CD14-positive monocyte (primary cell): ENCODE measurements at regions not wholly inside any gene's neighbourhood (a gene's known extent, or its start where the extent isn't known, plus 50 kb on each side); places are given as distances from the start of the nearest gene placed in this dataset.

ENCODE experiments used
- DNase-seq, 3 donors: peaks; one replicate each; pipeline ENCODE4 v3.0.0-alpha.2; 2011 to 2022
- H2AFZ ChIP-seq: 2 replicates; pipeline ENCODE4 v1.6.0; 2012; ENCODE audit warnings: mild to moderate bottlenecking, low read depth, low read length, inconsistent platforms; ENCODE audit not compliant: insufficient read depth, poor library complexity, severe bottlenecking
- H3K27ac ChIP-seq, 2 donors: 1 replicate in 1 of 2; 2 replicates in 1 of 2; pipeline ENCODE4 v1.5.1; 2012 to 2013; ENCODE audit warnings: low read length in 2 of 2, control low read depth in 1 of 2, inconsistent platforms in 1 of 2, low read depth in 1 of 2, mild to moderate bottlenecking in 1 of 2
- H3K27me3 ChIP-seq, 2 donors: one replicate each; pipeline versions ENCODE4 v1.6.0 to v1.6.1; 2011 to 2013; ENCODE audit warnings: low read length in 2 of 2; ENCODE audit not compliant: control insufficient read depth in 2 of 2, insufficient read depth in 2 of 2
- H3K36me3 ChIP-seq, 2 donors: replicated peaks in 1 of 2; 1 replicate in 1 of 2; 2 replicates in 1 of 2; pipeline versions ENCODE4 v1.5.1 to v1.6.1; 2012 to 2013; ENCODE audit warnings: low read length in 2 of 2, control low read depth in 1 of 2, inconsistent platforms in 1 of 2, mild to moderate bottlenecking in 1 of 2; ENCODE audit not compliant: insufficient read depth in 2 of 2, control insufficient read depth in 1 of 2
- H3K4me1 ChIP-seq, 2 donors: 1 replicate in 1 of 2; 2 replicates in 1 of 2; pipeline versions ENCODE4 v1.5.1 to v1.6.1; 2012 to 2013; ENCODE audit warnings: low read length in 2 of 2, control low read depth in 1 of 2, inconsistent platforms in 1 of 2, mild to moderate bottlenecking in 1 of 2, moderate library complexity in 1 of 2; ENCODE audit not compliant: insufficient read depth in 2 of 2, control insufficient read depth in 1 of 2
- H3K4me2 ChIP-seq: replicated peaks from 2 replicates; pipeline ENCODE3; 2012; ENCODE audit warnings: low read length, moderate library complexity, mild to moderate bottlenecking; ENCODE audit not compliant: poor library complexity, severe bottlenecking; ENCODE audit errors: extremely low read depth
- H3K4me3 ChIP-seq, 3 experiments: fragments of 200-600 bp in 1 of 3; sonication (generic) in 1 of 3; replicated peaks in 1 of 3; 1 replicate in 2 of 3; 2 replicates in 1 of 3; pipeline ENCODE4 v1.5.1; 2011 to 2013; ENCODE audit warnings: low read length in 3 of 3, mild to moderate bottlenecking in 3 of 3, control low read depth in 2 of 3, low read depth in 2 of 3, inconsistent platforms in 1 of 3, moderate library complexity in 1 of 3
- H3K79me2 ChIP-seq: 2 replicates; pipeline ENCODE4 v1.6.0; 2012; ENCODE audit warnings: mild to moderate bottlenecking, control low read depth, inconsistent platforms, low read length, moderate library complexity; ENCODE audit not compliant: insufficient read depth
- H3K9ac ChIP-seq: 2 replicates; pipeline ENCODE4 v1.6.0; 2017; ENCODE audit warnings: low read length, mild to moderate bottlenecking; ENCODE audit not compliant: insufficient read depth, poor library complexity, severe bottlenecking
- H3K9me3 ChIP-seq, 2 donors: replicated peaks in 1 of 2; 1 replicate in 1 of 2; 2 replicates in 1 of 2; pipeline versions ENCODE4 v1.5.1 to v1.6.1; 2012 to 2013; ENCODE audit warnings: low read length in 2 of 2, control low read depth in 1 of 2; ENCODE audit not compliant: control insufficient read depth in 1 of 2, insufficient read depth in 1 of 2
- H4K20me1 ChIP-seq: 2 replicates; pipeline ENCODE4 v1.6.0; 2012; ENCODE audit warnings: mild to moderate bottlenecking, low read length, control low read depth, moderate library complexity; ENCODE audit not compliant: insufficient read depth
- H3K27ac Mint-ChIP-seq, 7 donors: one replicate each; pipeline ENCODE4 v1.8.0; 2020; ENCODE audit warnings: mild to moderate bottlenecking in 7 of 7, mixed read lengths in 7 of 7, moderate library complexity in 6 of 7, inconsistent platforms in 2 of 7
- H3K27me3 Mint-ChIP-seq, 3 donors: one replicate each; pipeline ENCODE4 v1.8.0; 2021 to 2022; ENCODE audit warnings: low read depth in 3 of 3, mild to moderate bottlenecking in 3 of 3, mixed read lengths in 3 of 3, moderate library complexity in 3 of 3, inconsistent platforms in 1 of 3
- H3K36me3 Mint-ChIP-seq, 2 donors: one replicate each; pipeline ENCODE4 v1.8.0; 2020; ENCODE audit warnings: mixed read lengths in 2 of 2, inconsistent platforms in 1 of 2, mild to moderate bottlenecking in 1 of 2
- H3K4me1 Mint-ChIP-seq: one replicate; pipeline ENCODE4 v1.8.0; 2020; ENCODE audit warnings: mild to moderate bottlenecking, mixed read lengths
- H3K4me3 Mint-ChIP-seq, 2 donors: one replicate each; pipeline ENCODE4 v1.8.0; 2020; ENCODE audit warnings: mild to moderate bottlenecking in 2 of 2, mixed read lengths in 2 of 2, moderate library complexity in 1 of 2
- H3K9me3 Mint-ChIP-seq, 7 donors: one replicate each; pipeline ENCODE4 v1.8.0; 2020 to 2022; ENCODE audit warnings: mixed read lengths in 7 of 7, mild to moderate bottlenecking in 6 of 7, moderate library complexity in 6 of 7, inconsistent platforms in 2 of 7
- CTCF ChIP-seq: fragments of 200-600 bp; IDR thresholded peaks from one replicate; pipeline ENCODE4 v1.8.0; 2022; ENCODE audit warnings: antibody characterized with exemption, mild to moderate bottlenecking
- WGBS: methylation state at CpG from one replicate; pipeline ENCODE4 v1.1.5; 2013; ENCODE audit warnings: missing lambda C conversion rate; ENCODE audit not compliant: insufficient coverage; 5-methylcytosine and 5-hydroxymethylcytosine counted together
- intact Hi-C, 2 donors: fragments of 100-400 bp; cut with micrococcal nuclease; formaldehyde crosslinking; loops; one replicate each; pipeline versions ENCODE4 v1.15.0 to v1.15.1; 2023

GRCh38 chr13:84249463-84249862 lies 367.2 kb upstream of the SLITRK1 start:
- no peak for TF ChIP-seq CTCF
- peaks cover 5 to 11% of the 10 kb centered on the region in 2 donors for H3K9me3 ChIP-seq
- Mint-ChIP-seq H3K27me3 (no peaks in the 10 kb centered on the region), H3K4me3 (no peak overlapping the region), H3K9me3 (peaks cover 2 to 19% (median 12%) of the 10 kb centered on the region in 7 donors), H3K27ac (no peak overlapping the region), H3K36me3 (no peaks in the 10 kb centered on the region), H3K4me1 (no peaks in the 10 kb centered on the region)
- no peaks in the 10 kb centered on the region for H3K27me3 ChIP-seq
- H3K4me3 ChIP-seq = no peak overlapping the region
- no peak for DNase-seq
- WGBS = no CpG with 5 or more reads among the region's 3 CpGs
- no peaks in the 10 kb centered on the region for H3K79me2 ChIP-seq
- no peaks in the 10 kb centered on the region for H4K20me1 ChIP-seq
- no peak overlapping the region for H3K4me2 ChIP-seq
- H2AFZ ChIP-seq = no peak overlapping the region
- H3K27ac ChIP-seq = no peak overlapping the region
- no peaks in the 10 kb centered on the region for H3K4me1 ChIP-seq
- H3K9ac ChIP-seq = no peak overlapping the region
- no peaks in the 10 kb centered on the region for H3K36me3 ChIP-seq
- intact Hi-C loops = no loop called here

GRCh38 chr13:84243340-84243739 lies 361.1 kb upstream of the SLITRK1 start:
- H3K4me3 ChIP-seq = no peak overlapping the region
- no peaks in the 10 kb centered on the region for H3K36me3 Mint-ChIP-seq
- H4K20me1 ChIP-seq = no peaks in the 10 kb centered on the region
- TF ChIP-seq CTCF = no peak
- H3K9me3 ChIP-seq = no peaks in the 10 kb centered on the region
- intact Hi-C loops = no loop called here
- no peaks in the 10 kb centered on the region for H3K79me2 ChIP-seq
- no peaks in the 10 kb centered on the region for H3K4me1 ChIP-seq
- H3K27me3 Mint-ChIP-seq = no peaks in the 10 kb centered on the region
- no peaks in the 10 kb centered on the region for H3K27me3 ChIP-seq
- no peaks in the 10 kb centered on the region for H3K4me1 Mint-ChIP-seq
- no peak overlapping the region for H3K4me2 ChIP-seq
- no peak for DNase-seq
- no peak overlapping the region for H3K27ac ChIP-seq
- H3K9ac ChIP-seq = no peak overlapping the region
- no peaks in the 10 kb centered on the region for H3K36me3 ChIP-seq
- no peak overlapping the region for H3K27ac Mint-ChIP-seq
- peaks cover 0 to 7% (median 2%) of the 10 kb centered on the region in 7 donors for H3K9me3 Mint-ChIP-seq
- no peak overlapping the region for H2AFZ ChIP-seq
- no peak overlapping the region for H3K4me3 Mint-ChIP-seq
- WGBS = no CpG with 5 or more reads among the region's 1 CpG
